DND-41 (cell line): ENCODE measurements at regions not wholly inside any gene's neighbourhood (a gene's known extent, or its start where the extent isn't known, plus 50 kb on each side); places are given as distances from the start of the nearest gene placed in this dataset.

Experiments
- ATAC-seq: fragments of 200-7000 bp; cut with Tn5 transposase; 3 replicates; pipeline ENCODE4 v1.9.1; 2021; ENCODE audit warnings: low read depth; ENCODE audit not compliant: insufficient read depth
- DNase-seq: peaks from one replicate; pipeline ENCODE4 v3.0.0-alpha.2; 2020
- H2AFZ ChIP-seq: 2 replicates; pipeline ENCODE4 v1.6.0; 2012; ENCODE audit warnings: low read depth, low read length
- H3K27ac ChIP-seq: 2 replicates; pipeline ENCODE4 v1.5.1; 2012; ENCODE audit warnings: low read length, inconsistent platforms
- H3K27me3 ChIP-seq: fragments of 200-600 bp; sonication (generic); 2 replicates; pipeline ENCODE4 v1.6.0; 2012; ENCODE audit warnings: low read length, mild to moderate bottlenecking, inconsistent platforms; ENCODE audit not compliant: insufficient read depth, poor library complexity
- H3K36me3 ChIP-seq: 2 replicates; pipeline ENCODE4 v1.5.1; 2012; ENCODE audit warnings: low read length, inconsistent platforms; ENCODE audit not compliant: insufficient read depth
- H3K4me1 ChIP-seq: 2 replicates; pipeline ENCODE4 v1.5.1; 2012; ENCODE audit warnings: mild to moderate bottlenecking, low read length; ENCODE audit not compliant: insufficient read depth
- H3K4me2 ChIP-seq: 2 replicates; pipeline ENCODE4 v1.6.0; 2012; ENCODE audit warnings: mild to moderate bottlenecking, moderate library complexity, low read length, inconsistent platforms; ENCODE audit not compliant: insufficient read depth
- H3K4me3 ChIP-seq, 2 experiments: fragments of 200-600 bp in 1 of 2; shearing (Covaris generic) in 1 of 2; 2 replicates each; pipeline ENCODE4 v1.5.1; 2012 to 2016; ENCODE audit warnings: inconsistent platforms in 2 of 2, low read length in 2 of 2, mild to moderate bottlenecking in 2 of 2, low read depth in 1 of 2, moderate library complexity in 1 of 2
- H3K79me2 ChIP-seq: 2 replicates; pipeline ENCODE4 v1.6.0; 2012; ENCODE audit warnings: low read length, inconsistent platforms; ENCODE audit not compliant: insufficient read depth
- H3K9ac ChIP-seq: 2 replicates; pipeline ENCODE4 v1.6.0; 2012; ENCODE audit warnings: low read depth, mild to moderate bottlenecking, inconsistent platforms, low read length, moderate library complexity
- H3K9me3 ChIP-seq: 2 replicates; pipeline ENCODE4 v1.5.1; 2012; ENCODE audit warnings: low read length, moderate library complexity, mild to moderate bottlenecking, inconsistent platforms; ENCODE audit not compliant: insufficient read depth, severe bottlenecking
- H4K20me1 ChIP-seq: 2 replicates; pipeline ENCODE4 v1.6.0; 2012; ENCODE audit warnings: low read length; ENCODE audit not compliant: insufficient read depth
- EZH2 ChIP-seq: IDR thresholded peaks from 3 replicates; pipeline ENCODE4 v1.6.1; 2012; ENCODE audit warnings: borderline replicate concordance, low read depth, mild to moderate bottlenecking, moderate library complexity, low read length, inconsistent platforms; ENCODE audit not compliant: severe bottlenecking
- TF ChIP-seq, protein P1 (sequence below): IDR thresholded peaks from 2 replicates; pipeline ENCODE4 v1.5.1; 2012; ENCODE audit warnings: borderline replicate concordance, low read length, moderate library complexity, mild to moderate bottlenecking; ENCODE audit not compliant: poor library complexity, severe bottlenecking; ENCODE audit errors: extremely low read depth

DNA sequence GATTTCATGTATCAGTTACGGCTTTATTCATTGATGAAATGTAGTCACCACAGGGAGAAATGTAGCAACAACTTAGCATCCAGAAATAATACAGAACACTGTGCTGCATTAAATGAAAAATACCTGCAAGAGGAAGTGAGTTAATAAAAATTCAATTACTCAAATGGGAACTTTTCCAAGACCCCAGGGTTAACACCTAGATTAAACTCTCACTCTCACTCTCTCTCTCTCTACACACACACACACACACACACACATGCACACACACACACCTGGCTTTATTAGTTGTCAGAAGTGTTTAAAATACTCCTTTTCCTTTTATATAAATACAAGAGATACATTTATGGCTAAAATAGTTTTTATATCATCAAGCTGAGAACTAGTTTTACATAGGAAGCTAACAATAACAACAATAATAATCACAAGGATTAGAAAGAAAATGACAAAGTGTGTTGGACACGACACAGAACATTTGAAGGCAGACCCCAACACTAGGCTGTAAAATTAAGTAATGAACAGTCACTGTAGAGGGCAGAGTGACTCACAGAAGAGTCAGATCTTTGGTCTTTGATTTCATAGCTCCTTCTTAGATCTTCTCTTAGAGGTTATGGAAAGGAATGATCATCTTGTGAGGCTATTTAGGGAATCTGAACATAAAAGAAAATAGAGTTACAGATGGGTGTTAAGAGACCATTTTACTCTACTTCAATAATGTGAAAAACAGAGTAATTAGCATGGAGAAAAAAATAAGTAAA is 1266.0 kb upstream of the ADGRL2 start:
- Histone ChIP-seq H3K4me3 (no peak overlapping the region), H3K9ac (no peak overlapping the region), H4K20me1 (no peaks in the 10 kb centered on the region), H3K4me2 (no peak overlapping the region), H3K79me2 (no peaks in the 10 kb centered on the region), H3K4me1 (peaks cover 5% of the 10 kb centered on the region), H3K9me3 (no peaks in the 10 kb centered on the region), H3K36me3 (no peaks in the 10 kb centered on the region), H3K27me3 (no peaks in the 10 kb centered on the region), H2AFZ (no peak overlapping the region), H3K27ac (no peak overlapping the region)
- ATAC-seq: no peak
- TF ChIP-seq, protein P1, sequence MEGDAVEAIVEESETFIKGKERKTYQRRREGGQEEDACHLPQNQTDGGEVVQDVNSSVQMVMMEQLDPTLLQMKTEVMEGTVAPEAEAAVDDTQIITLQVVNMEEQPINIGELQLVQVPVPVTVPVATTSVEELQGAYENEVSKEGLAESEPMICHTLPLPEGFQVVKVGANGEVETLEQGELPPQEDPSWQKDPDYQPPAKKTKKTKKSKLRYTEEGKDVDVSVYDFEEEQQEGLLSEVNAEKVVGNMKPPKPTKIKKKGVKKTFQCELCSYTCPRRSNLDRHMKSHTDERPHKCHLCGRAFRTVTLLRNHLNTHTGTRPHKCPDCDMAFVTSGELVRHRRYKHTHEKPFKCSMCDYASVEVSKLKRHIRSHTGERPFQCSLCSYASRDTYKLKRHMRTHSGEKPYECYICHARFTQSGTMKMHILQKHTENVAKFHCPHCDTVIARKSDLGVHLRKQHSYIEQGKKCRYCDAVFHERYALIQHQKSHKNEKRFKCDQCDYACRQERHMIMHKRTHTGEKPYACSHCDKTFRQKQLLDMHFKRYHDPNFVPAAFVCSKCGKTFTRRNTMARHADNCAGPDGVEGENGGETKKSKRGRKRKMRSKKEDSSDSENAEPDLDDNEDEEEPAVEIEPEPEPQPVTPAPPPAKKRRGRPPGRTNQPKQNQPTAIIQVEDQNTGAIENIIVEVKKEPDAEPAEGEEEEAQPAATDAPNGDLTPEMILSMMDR: no peak
- TF ChIP-seq EZH2: no peak
- no peak for DNase-seq

DNA sequence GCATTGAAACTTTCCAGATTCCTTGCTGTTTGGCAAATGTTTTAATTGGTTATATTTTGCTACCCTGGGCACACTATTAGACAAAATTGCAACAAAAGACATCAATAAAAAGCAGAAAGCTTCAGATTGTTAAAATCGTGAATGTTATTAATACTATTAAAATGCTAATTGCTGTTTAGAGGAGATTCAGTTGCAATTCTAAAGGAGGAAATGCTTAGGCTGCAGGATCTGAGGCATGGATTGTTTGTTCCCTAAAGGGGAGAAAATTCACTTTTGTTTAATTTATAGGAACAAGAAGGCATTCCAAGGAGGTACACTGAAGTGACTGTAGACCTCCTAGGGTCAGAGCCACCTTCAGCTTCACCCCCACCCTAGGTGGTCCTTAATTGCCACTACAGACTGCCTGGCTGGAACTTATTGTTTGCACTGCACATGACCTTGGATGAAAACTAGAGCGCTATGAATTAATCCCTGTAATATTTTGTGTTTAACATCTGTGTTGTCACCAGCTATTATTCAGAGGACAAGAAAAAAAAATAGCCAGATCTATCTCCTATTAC is 1266.9 kb upstream of the ADGRL2 start:
- Histone ChIP-seq H3K27ac (no peak overlapping the region), H3K4me3 (no peak overlapping the region)
- no peak for DNase-seq

DNA sequence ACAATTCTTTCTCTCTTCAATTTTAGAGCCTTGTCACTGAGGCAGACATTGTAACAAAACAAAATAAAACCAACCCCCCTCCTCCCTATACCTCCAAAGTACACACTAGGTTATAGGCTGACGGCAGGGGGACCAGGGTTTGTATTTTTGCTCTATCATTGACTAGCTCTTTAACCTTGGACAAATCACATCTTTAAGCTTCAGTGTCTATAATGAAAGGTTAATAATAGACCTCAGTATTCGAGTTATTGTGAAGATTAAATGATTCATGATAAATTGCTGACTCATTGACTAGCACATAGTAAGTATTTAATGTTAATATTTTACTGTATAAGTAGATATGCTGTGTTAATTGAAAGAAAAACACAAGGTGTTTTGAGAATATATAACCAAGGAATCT is 1267.6 kb upstream of the ADGRL2 start:
- no peaks in the 10 kb centered on the region for H3K9me3 ChIP-seq
- H3K4me2 ChIP-seq: no peak overlapping the region
- DNase-seq (no peak), ATAC-seq (no peak)
- H3K4me3 ChIP-seq: no peak overlapping the region
- H4K20me1 ChIP-seq: no peaks in the 10 kb centered on the region
- H3K27me3 ChIP-seq: no peaks in the 10 kb centered on the region
- peaks cover 5% of the 10 kb centered on the region for H3K4me1 ChIP-seq
- no peak overlapping the region for H2AFZ ChIP-seq
- no peak overlapping the region for H3K27ac ChIP-seq
- TF ChIP-seq EZH2: no peak
- TF ChIP-seq, protein P1: no peak
- H3K9ac ChIP-seq: no peak overlapping the region
- H3K79me2 ChIP-seq: no peaks in the 10 kb centered on the region
- H3K36me3 ChIP-seq: no peaks in the 10 kb centered on the region

More for the DNA sequence above, 1266.9 kb upstream of the ADGRL2 start:
- no peaks in the 10 kb centered on the region for H3K27me3 ChIP-seq
- no peak overlapping the region for H2AFZ ChIP-seq
- H3K79me2 ChIP-seq: no peaks in the 10 kb centered on the region
- no peak for ATAC-seq
- no peak overlapping the region for H3K9ac ChIP-seq
- H3K4me2 ChIP-seq: no peak overlapping the region
- no peaks in the 10 kb centered on the region for H3K9me3 ChIP-seq
- no peaks in the 10 kb centered on the region for H4K20me1 ChIP-seq
- TF ChIP-seq, protein P1: no peak
- TF ChIP-seq EZH2: no peak
- peaks cover 5% of the 10 kb centered on the region for H3K4me1 ChIP-seq
- H3K36me3 ChIP-seq: no peaks in the 10 kb centered on the region
